ENCODE measurements at regions not wholly inside any gene's neighbourhood (a gene's known extent, or its start where the extent isn't known, plus 50 kb on each side); places are given as distances from the start of the nearest gene placed in this dataset.

GRCh38 chr4:42747971-42748370 lies 91.1 kb upstream of the ATP8A1 start:
- ATAC-seq: peak; percentile 28
- no peak for DNase-seq

- no peak for DNase-seq
These were observed 79.8 kb upstream of the ATP8A1 start for GRCh38 chr4:42736527-42737195.

GRCh38 chr4:42733380-42733779 lies 76.5 kb upstream of the ATP8A1 start:
- DNase-seq (no peak), ATAC-seq (no peak)

More at GRCh38 chr4:42736527-42737195, 79.8 kb upstream of the ATP8A1 start:
- ATAC-seq: no peak

GRCh38 chr4:42732776-42733175 lies 75.9 kb upstream of the ATP8A1 start:
- no peak for ATAC-seq
- DNase-seq: no peak

- ATAC-seq: no peak
- DNase-seq: no peak
These were observed 72.8 kb upstream of the ATP8A1 start for GRCh38 chr4:42729505-42730237.

- no peak for ATAC-seq
- DNase-seq: no peak
These were observed 67.5 kb upstream of the ATP8A1 start for GRCh38 chr4:42724451-42724850.

- ATAC-seq: no peak
- no peak for DNase-seq
These were observed 63.6 kb upstream of the ATP8A1 start for GRCh38 chr4:42720533-42720932.

- ATAC-seq: no peak
These were observed 62.4 kb upstream of the ATP8A1 start for GRCh38 chr4:42719257-42719656.

GRCh38 chr4:42718336-42718735 lies 61.4 kb upstream of the ATP8A1 start:
- no peak for DNase-seq
- no peak for ATAC-seq

More at GRCh38 chr4:42719257-42719656, 62.4 kb upstream of the ATP8A1 start:
- no peak for DNase-seq

GRCh38 chr4:42716996-42717395 lies 60.1 kb upstream of the ATP8A1 start:
- DNase-seq (no peak), ATAC-seq (no peak)

GRCh38 chr4:42715807-42716482 lies 59.0 kb upstream of the ATP8A1 start:
- DNase-seq (no peak), ATAC-seq (no peak)

GRCh38 chr4:42713391-42713790 lies 56.5 kb upstream of the ATP8A1 start:
- ATAC-seq: no peak
- no peak for DNase-seq

GRCh38 chr4:42712854-42713253 lies 55.9 kb upstream of the ATP8A1 start:
- DNase-seq (no peak), ATAC-seq (no peak)

GRCh38 chr4:42711496-42711895 lies 54.6 kb upstream of the ATP8A1 start:
- ATAC-seq (no peak), DNase-seq (no peak)

GRCh38 chr4:42710761-42711160 lies 53.9 kb upstream of the ATP8A1 start:
- ATAC-seq: no peak
- no peak for DNase-seq

GRCh38 chr4:42710329-42710728 lies 53.4 kb upstream of the ATP8A1 start:
- DNase-seq (no peak), ATAC-seq (no peak)

GRCh38 chr4:42709392-42710065 lies 52.6 kb upstream of the ATP8A1 start:
- DNase-seq (no peak), ATAC-seq (no peak)

GRCh38 chr4:42708625-42709024 lies 51.7 kb upstream of the ATP8A1 start:
- DNase-seq (no peak), ATAC-seq (no peak)

Measured in stimulated activated naive CD8-positive, alpha-beta T cell treated with anti-CD3 and anti-CD28 coated beads, Interleukin-15, Interleukin-2, amounts not matched to agents 100 U/mL and 50 U/mL, for 24 hours (primary cell).